SU-DHL-6 (cell line): ENCODE measurements at regions not wholly inside any gene's neighbourhood (a gene's known extent, or its start where the extent isn't known, plus 50 kb on each side); places are given as distances from the start of the nearest gene placed in this dataset.

Experiments
- H2AFZ ChIP-seq: fragments of 200-600 bp; sonication (generic); 2 replicates; pipeline ENCODE4 v1.6.1; 2014; ENCODE audit warnings: low read depth, mild to moderate bottlenecking, moderate library complexity, mixed read lengths, antibody characterized with exemption, low read length; ENCODE audit not compliant: severe bottlenecking
- H3F3A ChIP-seq: fragments of 200-600 bp; shearing (Covaris generic); 2 replicates; pipeline ENCODE4 v1.6.0; 2016; ENCODE audit warnings: antibody characterized with exemption, mild to moderate bottlenecking; ENCODE audit not compliant: insufficient read depth
- H3K27ac ChIP-seq: fragments of 200-600 bp; sonication (generic); 2 replicates; pipeline ENCODE4 v1.5.1; 2016; ENCODE audit warnings: low read depth, mild to moderate bottlenecking, low read length, moderate library complexity, mixed read lengths
- H3K27me3 ChIP-seq: fragments of 200-600 bp; sonication (generic), shearing (Covaris generic); 2 replicates; pipeline ENCODE4 v1.6.0; 2014; ENCODE audit warnings: mild to moderate bottlenecking, low read length
- H3K36me3 ChIP-seq: fragments of 200-600 bp; sonication (generic); 2 replicates; pipeline ENCODE4 v1.6.1; 2014; ENCODE audit warnings: mild to moderate bottlenecking, low read length, mixed read lengths
- H3K4me2 ChIP-seq: fragments of 300-600, 200-600 bp; shearing (Covaris generic), sonication (generic); 2 replicates; pipeline ENCODE4 v1.6.0; 2014; ENCODE audit warnings: low read length, low read depth, mild to moderate bottlenecking; ENCODE audit not compliant: poor library complexity, severe bottlenecking
- H3K4me3 ChIP-seq: fragments of 200-600 bp; sonication (generic); 2 replicates; pipeline ENCODE4 v1.5.1; 2014; ENCODE audit warnings: antibody characterized with exemption, low read length, mild to moderate bottlenecking, mixed read lengths; ENCODE audit not compliant: insufficient read depth, poor library complexity, severe bottlenecking
- H3K79me2 ChIP-seq: fragments of 200-600 bp; sonication (generic); 2 replicates; pipeline ENCODE4 v1.6.1; 2014; ENCODE audit warnings: mild to moderate bottlenecking, low read length, moderate library complexity; ENCODE audit not compliant: insufficient read depth
- H3K9ac ChIP-seq: fragments of 200-600 bp; sonication (generic); 2 replicates; pipeline ENCODE4 v1.7.0; 2014; ENCODE audit warnings: mild to moderate bottlenecking, low read length
- H3K9me2 ChIP-seq: fragments of 200-600 bp; sonication (generic); replicated peaks from 2 replicates; pipeline ENCODE4 v1.6.1; 2014; ENCODE audit warnings: low read length; ENCODE audit not compliant: insufficient read depth
- H3K9me3 ChIP-seq: fragments of 200-600 bp; sonication (generic); 2 replicates; pipeline ENCODE4 v1.6.1; 2014; ENCODE audit warnings: low read length, mixed read lengths; ENCODE audit not compliant: insufficient read depth
- H4K20me1 ChIP-seq: fragments of 200-600 bp; sonication (generic); 2 replicates; pipeline ENCODE4 v1.6.1; 2014; ENCODE audit warnings: low read depth, mild to moderate bottlenecking, antibody characterized with exemption, low read length, moderate library complexity, mixed read lengths
- EZH2phosphoT487 ChIP-seq: fragments of 200-600 bp; sonication (generic), shearing (Covaris generic); conservative IDR thresholded peaks from 2 replicates; pipeline ENCODE4 v1.6.1; 2018; ENCODE audit warnings: mild to moderate bottlenecking, antibody characterized with exemption, low read length, moderate library complexity, mixed read lengths
- TF ChIP-seq, protein P1 (sequence below): fragments of 200-600 bp; sonication (generic); IDR thresholded peaks from one replicate; pipeline ENCODE4 v1.5.1; 2017; ENCODE audit warnings: antibody characterized with exemption, mild to moderate bottlenecking, low read length, moderate library complexity; ENCODE audit not compliant: insufficient read depth, poor library complexity, severe bottlenecking

DNA sequence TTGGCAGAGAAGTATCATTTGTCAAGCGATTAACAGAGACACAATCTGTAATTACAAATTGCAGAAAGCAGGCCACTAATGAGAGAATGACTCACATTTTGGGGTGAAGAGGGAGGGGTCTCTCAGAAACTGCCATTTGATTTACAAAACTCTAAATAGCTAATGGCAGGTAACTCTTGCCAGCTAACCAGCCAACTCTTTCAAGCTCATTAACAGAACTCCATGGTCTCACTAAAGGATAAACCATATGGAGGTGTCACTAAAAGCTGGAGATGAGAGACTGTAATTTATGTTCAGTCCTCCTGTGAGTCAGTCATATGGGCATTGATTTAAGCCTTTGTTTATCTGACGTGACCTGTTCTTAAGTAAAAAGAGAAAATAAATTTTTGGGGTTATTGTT, 336.4 kb downstream of the FOXG1 start:
- Histone ChIP-seq H2AFZ (peak overlapping the region; percentile 28), H3K36me3 (no peaks in the 10 kb centered on the region), H3K4me3 (no peak overlapping the region), H3K9me3 (no peaks in the 10 kb centered on the region), H3K27me3 (no peaks in the 10 kb centered on the region), H3F3A (no peaks in the 10 kb centered on the region), H4K20me1 (no peaks in the 10 kb centered on the region), H3K27ac (no peak overlapping the region), H3K79me2 (no peaks in the 10 kb centered on the region), H3K9me2 (no peaks in the 10 kb centered on the region; the same call in 1 of the 2 replicates), H3K9ac (no peak overlapping the region), H3K4me2 (no peak overlapping the region)
- TF ChIP-seq, protein P1, sequence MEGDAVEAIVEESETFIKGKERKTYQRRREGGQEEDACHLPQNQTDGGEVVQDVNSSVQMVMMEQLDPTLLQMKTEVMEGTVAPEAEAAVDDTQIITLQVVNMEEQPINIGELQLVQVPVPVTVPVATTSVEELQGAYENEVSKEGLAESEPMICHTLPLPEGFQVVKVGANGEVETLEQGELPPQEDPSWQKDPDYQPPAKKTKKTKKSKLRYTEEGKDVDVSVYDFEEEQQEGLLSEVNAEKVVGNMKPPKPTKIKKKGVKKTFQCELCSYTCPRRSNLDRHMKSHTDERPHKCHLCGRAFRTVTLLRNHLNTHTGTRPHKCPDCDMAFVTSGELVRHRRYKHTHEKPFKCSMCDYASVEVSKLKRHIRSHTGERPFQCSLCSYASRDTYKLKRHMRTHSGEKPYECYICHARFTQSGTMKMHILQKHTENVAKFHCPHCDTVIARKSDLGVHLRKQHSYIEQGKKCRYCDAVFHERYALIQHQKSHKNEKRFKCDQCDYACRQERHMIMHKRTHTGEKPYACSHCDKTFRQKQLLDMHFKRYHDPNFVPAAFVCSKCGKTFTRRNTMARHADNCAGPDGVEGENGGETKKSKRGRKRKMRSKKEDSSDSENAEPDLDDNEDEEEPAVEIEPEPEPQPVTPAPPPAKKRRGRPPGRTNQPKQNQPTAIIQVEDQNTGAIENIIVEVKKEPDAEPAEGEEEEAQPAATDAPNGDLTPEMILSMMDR: no peak
- TF ChIP-seq EZH2phosphoT487: no peak

DNA sequence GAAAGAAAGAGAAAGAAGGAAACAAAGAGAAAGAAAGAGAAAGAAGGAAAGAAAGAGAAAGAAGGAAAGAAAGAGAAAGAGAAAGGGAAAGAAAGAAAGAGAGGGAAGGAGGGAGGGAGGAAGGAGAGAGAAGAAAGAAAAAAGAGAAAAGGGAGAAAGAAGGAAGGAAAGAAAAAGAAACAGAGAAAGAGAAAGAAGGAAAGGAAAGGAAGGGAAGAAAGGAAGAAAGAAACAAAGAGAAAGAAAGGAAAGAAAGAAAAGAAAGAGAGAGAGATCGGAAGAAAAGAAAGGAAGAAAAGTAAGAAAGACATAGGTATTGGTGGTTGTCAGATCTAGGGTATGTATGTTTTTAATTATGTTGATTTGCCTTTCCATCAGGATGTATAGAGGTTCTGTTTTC, 342.3 kb downstream of the FOXG1 start:
- Histone ChIP-seq H2AFZ (no peak overlapping the region), H3K79me2 (no peaks in the 10 kb centered on the region), H3K9me3 (no peaks in the 10 kb centered on the region), H3K4me2 (peak overlapping the region; percentile 15), H3K9ac (no peak overlapping the region), H4K20me1 (no peaks in the 10 kb centered on the region), H3K27me3 (no peaks in the 10 kb centered on the region), H3K4me3 (no peak overlapping the region), H3K9me2 (no peaks in the 10 kb centered on the region; the same call in 1 of the 2 replicates), H3K27ac (no peak overlapping the region), H3K36me3 (no peaks in the 10 kb centered on the region), H3F3A (no peaks in the 10 kb centered on the region)
- TF ChIP-seq, protein P1: no peak
- TF ChIP-seq EZH2phosphoT487: no peak

DNA sequence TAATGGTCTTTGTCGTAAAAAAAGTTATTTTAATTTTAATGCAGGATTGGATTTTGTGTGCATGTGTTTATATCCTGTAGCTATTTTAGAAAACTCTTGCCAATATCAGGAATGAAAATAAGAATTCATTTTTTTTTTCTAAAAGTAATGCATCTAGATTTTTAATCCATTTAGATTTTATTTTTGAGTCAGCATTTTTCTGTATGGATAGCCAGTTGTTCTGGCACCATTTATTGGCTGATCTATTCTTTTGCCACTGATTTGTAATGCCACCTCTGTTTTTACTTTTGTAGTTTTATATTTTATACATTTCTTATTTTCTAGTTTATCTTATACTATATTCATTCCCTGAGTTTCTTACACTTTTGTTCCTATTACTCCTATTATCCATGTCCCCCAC, 343.0 kb downstream of the FOXG1 start:
- Histone ChIP-seq H3K79me2 (no peaks in the 10 kb centered on the region), H3K9ac (no peak overlapping the region), H3K27ac (no peak overlapping the region), H3K9me2 (no peaks in the 10 kb centered on the region; the same call in 1 of the 2 replicates), H3K27me3 (no peaks in the 10 kb centered on the region), H4K20me1 (no peaks in the 10 kb centered on the region), H3K36me3 (no peaks in the 10 kb centered on the region), H3K4me2 (no peak overlapping the region), H3F3A (no peaks in the 10 kb centered on the region), H3K9me3 (no peaks in the 10 kb centered on the region), H3K4me3 (no peak overlapping the region), H2AFZ (no peak overlapping the region)
- TF ChIP-seq, protein P1: no peak
- TF ChIP-seq EZH2phosphoT487: no peak
